ENCODE measurements at regions not wholly inside any gene's neighbourhood (a gene's known extent, or its start where the extent isn't known, plus 50 kb on each side); places are given as distances from the start of the nearest gene placed in this dataset.
A peak's percentile ranks its signal among the peaks of the same experiment; 100 is the strongest.

DNA sequence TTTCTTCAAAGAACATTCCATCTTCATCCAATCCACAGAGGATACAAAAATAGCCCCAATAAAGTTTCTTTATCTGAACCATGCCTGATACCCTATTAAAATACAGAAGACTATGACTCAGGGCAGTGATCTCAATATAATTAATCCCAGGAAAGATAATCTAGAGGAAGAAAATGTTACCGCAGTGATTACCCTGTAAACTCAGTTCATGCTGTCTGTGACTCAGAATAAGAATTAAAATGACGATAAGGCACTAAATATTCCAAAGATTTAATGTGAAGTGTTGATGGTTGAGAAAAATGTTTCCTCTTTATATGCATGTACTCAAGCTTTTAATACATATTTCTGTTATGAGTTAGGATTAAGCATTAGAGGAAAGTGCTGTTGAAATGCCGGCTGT lies 88.6 kb upstream of the LYPLAL1 start:
- DNase-seq, result no peak
- Mint-ChIP-seq H3K9me3 (peaks cover 0 to 1% (median 0%) of the 10 kb centered on the region in 7 donors), H3K27ac (no peak overlapping the region), H3K27me3 (ENCODE audit: low read depth in 3 of 3) (peaks cover 0 to 5% (median 2%) of the 10 kb centered on the region in 3 donors), H3K36me3 (no peaks in the 10 kb centered on the region), H3K4me1 (peaks cover 55% of the 10 kb centered on the region), H3K4me3 (no peak overlapping the region)
- intact Hi-C loops (cut with micrococcal nuclease), result no loop called here
- no peak overlapping the region for H3K9ac ChIP-seq (ENCODE audit: insufficient read depth, low read length, poor library complexity, severe bottlenecking)
- no peak overlapping the region for H3K4me3 ChIP-seq (replicated peaks in 1 of 3; ENCODE audit: low read depth in 2 of 3, low read length in 3 of 3)
- peaks cover 46 to 61% of the 10 kb centered on the region in 2 donors for H3K4me1 ChIP-seq (ENCODE audit: control insufficient read depth in 1 of 2, insufficient read depth in 2 of 2, low read length in 2 of 2)
- no peaks in the 10 kb centered on the region for H3K27me3 ChIP-seq (ENCODE audit: control insufficient read depth in 2 of 2, insufficient read depth in 2 of 2, low read length in 2 of 2)
- TF ChIP-seq, protein P1, sequence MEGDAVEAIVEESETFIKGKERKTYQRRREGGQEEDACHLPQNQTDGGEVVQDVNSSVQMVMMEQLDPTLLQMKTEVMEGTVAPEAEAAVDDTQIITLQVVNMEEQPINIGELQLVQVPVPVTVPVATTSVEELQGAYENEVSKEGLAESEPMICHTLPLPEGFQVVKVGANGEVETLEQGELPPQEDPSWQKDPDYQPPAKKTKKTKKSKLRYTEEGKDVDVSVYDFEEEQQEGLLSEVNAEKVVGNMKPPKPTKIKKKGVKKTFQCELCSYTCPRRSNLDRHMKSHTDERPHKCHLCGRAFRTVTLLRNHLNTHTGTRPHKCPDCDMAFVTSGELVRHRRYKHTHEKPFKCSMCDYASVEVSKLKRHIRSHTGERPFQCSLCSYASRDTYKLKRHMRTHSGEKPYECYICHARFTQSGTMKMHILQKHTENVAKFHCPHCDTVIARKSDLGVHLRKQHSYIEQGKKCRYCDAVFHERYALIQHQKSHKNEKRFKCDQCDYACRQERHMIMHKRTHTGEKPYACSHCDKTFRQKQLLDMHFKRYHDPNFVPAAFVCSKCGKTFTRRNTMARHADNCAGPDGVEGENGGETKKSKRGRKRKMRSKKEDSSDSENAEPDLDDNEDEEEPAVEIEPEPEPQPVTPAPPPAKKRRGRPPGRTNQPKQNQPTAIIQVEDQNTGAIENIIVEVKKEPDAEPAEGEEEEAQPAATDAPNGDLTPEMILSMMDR (IDR thresholded peaks at IDR 0.05), result no peak
- no peaks in the 10 kb centered on the region for H3K36me3 ChIP-seq (replicated peaks in 1 of 2; ENCODE audit: control insufficient read depth in 1 of 2, insufficient read depth in 2 of 2, low read length in 2 of 2)
- no CpG with 5 or more reads among the region's 3 CpGs for WGBS (ENCODE audit: insufficient coverage)
- H3K79me2 ChIP-seq (ENCODE audit: insufficient read depth, low read length), result no peaks in the 10 kb centered on the region
- H3K9me3 ChIP-seq (replicated peaks in 1 of 2; ENCODE audit: control insufficient read depth in 1 of 2, insufficient read depth in 1 of 2, low read length in 2 of 2), result no peaks in the 10 kb centered on the region
- H4K20me1 ChIP-seq (ENCODE audit: insufficient read depth, low read length), result no peaks in the 10 kb centered on the region
- H3K27ac ChIP-seq (ENCODE audit: low read depth in 1 of 2, low read length in 2 of 2), result no peak overlapping the region
- H2AFZ ChIP-seq (ENCODE audit: insufficient read depth, low read depth, low read length, poor library complexity, severe bottlenecking), result no peak overlapping the region
- H3K4me2 ChIP-seq (replicated peaks; ENCODE audit: extremely low read depth, low read length, poor library complexity, severe bottlenecking), result no peak overlapping the region

DNA sequence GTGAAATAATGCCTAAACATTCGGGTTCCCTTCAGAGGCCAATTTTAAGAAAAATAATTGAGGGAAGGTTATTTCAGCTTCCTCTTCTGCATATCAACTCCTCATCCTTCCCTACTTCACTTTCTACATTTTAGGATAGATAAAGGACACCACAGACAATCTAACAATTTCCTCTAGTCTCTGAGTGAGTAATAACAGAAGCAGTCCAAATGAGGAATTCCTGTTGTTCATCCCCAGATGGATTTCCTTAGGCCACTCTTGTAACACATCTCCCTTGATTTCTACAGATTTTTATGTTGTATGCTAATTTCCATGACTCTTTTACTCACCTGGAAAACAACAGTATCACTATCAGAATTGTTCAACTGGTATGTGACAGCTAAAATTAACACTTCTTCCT lies 87.7 kb upstream of the LYPLAL1 start:
- H3K4me3 Mint-ChIP-seq, result no peak overlapping the region

More for the DNA sequence above, 87.7 kb upstream of the LYPLAL1 start:
- H3K27ac Mint-ChIP-seq, result peak overlapping the region in 5 of 7 donors; percentile 47 to 79 (median 70)
- Histone ChIP-seq H3K27me3 (ENCODE audit: control insufficient read depth in 2 of 2, insufficient read depth in 2 of 2, low read length in 2 of 2) (no peaks in the 10 kb centered on the region), H3K4me3 (replicated peaks in 1 of 3; ENCODE audit: low read depth in 2 of 3, low read length in 3 of 3) (no peak overlapping the region), H3K4me1 (ENCODE audit: control insufficient read depth in 1 of 2, insufficient read depth in 2 of 2, low read length in 2 of 2) (peaks cover 48 to 69% of the 10 kb centered on the region in 2 donors), H3K4me2 (replicated peaks; ENCODE audit: extremely low read depth, low read length, poor library complexity, severe bottlenecking) (no peak overlapping the region), H3K9me3 (replicated peaks in 1 of 2; ENCODE audit: control insufficient read depth in 1 of 2, insufficient read depth in 1 of 2, low read length in 2 of 2) (no peaks in the 10 kb centered on the region), H3K36me3 (replicated peaks in 1 of 2; ENCODE audit: control insufficient read depth in 1 of 2, insufficient read depth in 2 of 2, low read length in 2 of 2) (no peaks in the 10 kb centered on the region), H3K27ac (ENCODE audit: low read depth in 1 of 2, low read length in 2 of 2) (peak overlapping the region in 1 of 2 donors; percentile 30), H2AFZ (ENCODE audit: insufficient read depth, low read depth, low read length, poor library complexity, severe bottlenecking) (no peak overlapping the region), H3K9ac (ENCODE audit: insufficient read depth, low read length, poor library complexity, severe bottlenecking) (no peak overlapping the region), H3K79me2 (ENCODE audit: insufficient read depth, low read length) (no peaks in the 10 kb centered on the region), H4K20me1 (ENCODE audit: insufficient read depth, low read length) (no peaks in the 10 kb centered on the region)
- peaks cover 0 to 5% (median 2%) of the 10 kb centered on the region in 3 donors for H3K27me3 Mint-ChIP-seq (ENCODE audit: low read depth in 3 of 3)
- intact Hi-C loops (cut with micrococcal nuclease), result no loop called here
- WGBS (ENCODE audit: insufficient coverage), result no CpG with 5 or more reads among the region's 1 CpG
- no peaks in the 10 kb centered on the region for H3K36me3 Mint-ChIP-seq
- H3K4me1 Mint-ChIP-seq, result peaks cover 64% of the 10 kb centered on the region
- TF ChIP-seq, protein P1 (IDR thresholded peaks at IDR 0.05), result no peak
- H3K9me3 Mint-ChIP-seq, result peaks cover 0 to 3% (median 0%) of the 10 kb centered on the region in 7 donors
- DNase-seq, result peak in 2 of 3 donors; percentile 45 to 54
